Suppressor macrophage (primary cell): ENCODE measurements at regions not wholly inside any gene's neighbourhood (a gene's known extent, or its start where the extent isn't known, plus 50 kb on each side); places are given as distances from the start of the nearest gene placed in this dataset.

Source experiments
- DNase-seq, 4 experiments: peaks; one replicate each; pipeline ENCODE4 v3.0.0-alpha.2; 2020 to 2022

- peak; percentile 40 to 66 (median 46) for DNase-seq
These were observed 56.7 kb upstream of the RAB38 start for GRCh38 chr11:88231894-88232482.

- no peak for DNase-seq
These were observed 54.1 kb upstream of the RAB38 start for GRCh38 chr11:88229303-88229702.
